ENCODE measurements at regions not wholly inside any gene's neighbourhood (a gene's known extent, or its start where the extent isn't known, plus 50 kb on each side); places are given as distances from the start of the nearest gene placed in this dataset.

- no peak for DNase-seq (ENCODE audit: low read depth in 2 of 3, low spot score in 2 of 3)
Measured at GRCh38 chr9:85268131-85268530, 473.6 kb downstream of the AGTPBP1 start.

DNA sequence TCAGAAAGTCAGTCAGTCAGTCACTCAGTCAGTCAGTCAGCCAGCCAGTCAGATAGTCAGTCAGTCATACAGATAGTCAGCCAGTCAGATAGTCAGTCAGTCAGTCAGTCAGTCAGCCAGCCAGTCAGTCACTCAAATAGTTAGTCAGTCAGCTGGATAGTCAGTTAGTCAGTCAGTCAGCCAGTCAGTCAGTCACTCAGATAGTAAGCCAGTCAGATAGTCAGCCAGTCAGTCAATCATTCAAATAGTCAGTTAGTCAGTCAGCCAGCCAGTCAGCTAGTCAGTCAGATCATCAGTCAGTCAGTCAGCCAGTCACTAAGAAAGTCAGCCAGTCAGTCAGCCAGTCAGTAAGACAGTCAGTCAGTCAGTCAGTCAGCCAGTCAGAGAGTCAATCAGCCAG, 477.1 kb downstream of the AGTPBP1 start:
- DNase-seq (ENCODE audit: low read depth in 2 of 3, low spot score in 2 of 3) = no peak

DNA sequence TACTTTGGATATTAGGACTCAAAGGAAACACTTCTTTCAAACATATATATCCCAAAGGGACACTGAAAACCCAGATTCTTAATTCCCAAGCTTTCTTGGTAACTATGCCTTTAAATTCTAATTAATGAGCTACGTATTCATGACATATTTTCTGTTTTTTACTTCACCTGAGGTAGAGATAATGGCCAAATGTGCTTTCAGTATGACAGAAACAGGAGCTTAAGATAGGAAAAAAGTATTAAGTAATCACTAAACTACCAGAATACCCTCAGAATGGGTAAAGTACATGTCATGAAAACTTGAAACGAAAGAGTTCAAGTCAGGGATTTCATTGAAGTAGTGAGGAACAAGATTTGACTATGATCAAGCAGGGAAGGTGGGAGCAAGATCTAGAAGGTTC, 478.5 kb downstream of the AGTPBP1 start:
- no peak for DNase-seq (ENCODE audit: low read depth in 2 of 3, low spot score in 2 of 3)

GRCh38 chr9:85262333-85262732, 479.4 kb downstream of the AGTPBP1 start:
- DNase-seq (ENCODE audit: low read depth in 2 of 3, low spot score in 2 of 3) = peak in 1 of 3 donors; percentile 22

- DNase-seq (ENCODE audit: low read depth in 2 of 3, low spot score in 2 of 3) = no peak
Measured at GRCh38 chr9:85260275-85260845, 481.4 kb downstream of the AGTPBP1 start.

- DNase-seq (ENCODE audit: low read depth in 2 of 3, low spot score in 2 of 3) = peak in 2 of 3 donors; percentile 46 to 63
Measured at GRCh38 chr9:85258823-85259370, 482.9 kb downstream of the AGTPBP1 start.

GRCh38 chr9:85258236-85258635, 483.5 kb downstream of the AGTPBP1 start:
- no peak for DNase-seq (ENCODE audit: low read depth in 2 of 3, low spot score in 2 of 3)

GRCh38 chr9:85249313-85249621, 492.5 kb downstream of the AGTPBP1 start:
- DNase-seq (ENCODE audit: low read depth in 2 of 3, low spot score in 2 of 3) = no peak

DNA sequence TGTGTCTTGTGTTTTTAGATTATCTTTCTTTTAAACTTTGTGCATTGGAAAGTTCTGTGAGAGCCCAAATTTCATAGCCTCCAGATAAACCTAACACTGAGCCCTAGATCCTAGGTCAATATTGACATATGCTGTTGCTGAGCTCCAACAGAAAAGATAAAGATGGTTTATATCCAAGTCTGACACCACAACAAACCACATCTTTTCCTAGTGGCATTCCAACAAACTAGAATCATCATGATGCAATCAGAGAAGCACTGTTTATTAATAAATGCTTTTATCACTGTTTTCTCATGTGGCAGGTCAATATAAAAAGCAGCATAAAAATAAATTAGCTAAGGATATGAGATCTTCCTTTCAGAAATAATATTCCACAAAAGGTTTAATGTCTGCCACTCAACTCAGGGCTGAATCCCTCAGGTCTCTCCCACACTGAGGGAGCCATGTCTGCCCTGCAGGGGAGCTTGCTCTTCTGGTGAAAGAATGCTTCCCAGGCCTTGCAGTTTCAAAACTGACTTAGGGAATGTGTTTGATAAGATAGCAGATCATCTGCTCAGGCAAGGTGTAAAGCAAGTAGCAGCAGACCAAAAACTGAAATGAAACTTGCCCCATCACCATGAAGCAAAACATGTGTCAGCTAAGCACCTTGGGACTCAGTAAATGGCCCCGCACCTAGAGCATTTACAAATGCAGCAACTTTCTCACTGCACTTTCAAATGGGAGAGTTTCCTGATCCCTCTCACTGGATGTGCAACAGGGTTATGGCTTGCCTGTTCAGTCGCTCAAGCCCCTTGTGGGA, 493.0 kb downstream of the AGTPBP1 start:
- DNase-seq (ENCODE audit: low read depth in 2 of 3, low spot score in 2 of 3) = no peak

DNA sequence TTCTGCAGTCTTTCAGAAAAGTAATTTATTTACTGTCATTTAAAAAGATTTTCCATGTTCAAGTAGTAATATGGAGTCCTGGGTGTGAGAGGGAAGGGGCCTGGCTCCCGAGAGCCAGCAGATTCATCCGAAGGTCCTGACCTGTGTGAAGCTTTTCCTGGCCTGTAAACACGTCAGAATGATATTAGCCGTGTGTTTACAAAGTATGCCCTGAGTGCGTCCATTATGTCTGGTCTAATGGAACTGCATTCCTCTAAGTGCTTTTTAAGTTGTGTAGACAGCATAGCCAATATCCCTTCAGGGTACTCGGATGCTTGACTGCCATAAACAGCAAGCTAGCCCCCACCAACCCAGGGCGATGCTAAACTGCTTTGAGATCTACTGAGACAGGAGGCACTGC, 495.2 kb downstream of the AGTPBP1 start:
- no peak for DNase-seq (ENCODE audit: low read depth in 2 of 3, low spot score in 2 of 3)

GRCh38 chr9:85244856-85245255, 496.9 kb downstream of the AGTPBP1 start:
- DNase-seq (ENCODE audit: low read depth in 2 of 3, low spot score in 2 of 3) = no peak

DNA sequence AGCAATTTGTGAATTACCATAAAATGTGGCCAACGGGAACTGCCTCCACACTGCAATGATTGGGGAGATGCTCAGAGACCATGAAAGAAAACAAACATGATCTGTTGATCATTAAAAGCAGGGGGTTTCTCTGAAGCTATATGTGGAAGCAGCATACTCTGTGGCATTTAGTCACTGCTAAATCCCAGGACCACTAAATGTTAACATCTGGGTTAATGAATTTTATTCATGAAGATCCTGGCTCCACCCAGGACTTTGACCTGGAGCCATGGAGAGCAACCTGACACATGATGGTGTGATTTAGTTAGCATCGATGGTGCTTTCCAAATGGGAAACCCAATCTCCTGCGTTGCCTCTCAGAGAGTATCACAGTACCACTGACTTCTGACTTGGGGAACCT, 497.8 kb downstream of the AGTPBP1 start:
- no peak for DNase-seq (ENCODE audit: low read depth in 2 of 3, low spot score in 2 of 3)

- DNase-seq (ENCODE audit: low read depth in 2 of 3, low spot score in 2 of 3) = no peak
Measured at GRCh38 chr9:85237478-85237877, 504.3 kb downstream of the AGTPBP1 start.

GRCh38 chr9:85230081-85230480, 511.7 kb downstream of the AGTPBP1 start:
- no peak for DNase-seq (ENCODE audit: low read depth in 2 of 3, low spot score in 2 of 3)

- no peak for DNase-seq (ENCODE audit: low read depth in 2 of 3, low spot score in 2 of 3)
Measured at GRCh38 chr9:85228111-85228855, 513.5 kb downstream of the AGTPBP1 start.

DNA sequence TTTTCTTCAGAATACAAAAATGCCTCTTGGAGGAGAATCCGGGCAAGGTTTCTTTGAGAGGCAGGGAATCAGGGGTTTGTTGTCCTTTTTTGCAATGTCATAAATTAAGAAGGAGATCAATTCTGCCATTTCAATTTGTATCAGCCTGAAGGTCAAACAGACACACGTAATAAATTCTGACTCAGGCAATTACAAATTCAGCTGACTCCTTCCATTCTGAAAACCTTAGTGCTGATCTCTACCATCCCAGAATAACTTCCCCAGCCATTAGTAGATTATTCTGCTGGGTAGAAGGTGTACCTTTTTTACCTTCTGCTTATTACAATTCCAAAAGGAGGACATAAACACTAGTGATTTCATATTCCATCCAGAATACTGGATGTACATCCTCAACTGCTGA, 516.6 kb downstream of the AGTPBP1 start:
- DNase-seq (ENCODE audit: low read depth in 2 of 3, low spot score in 2 of 3) = no peak

DNA sequence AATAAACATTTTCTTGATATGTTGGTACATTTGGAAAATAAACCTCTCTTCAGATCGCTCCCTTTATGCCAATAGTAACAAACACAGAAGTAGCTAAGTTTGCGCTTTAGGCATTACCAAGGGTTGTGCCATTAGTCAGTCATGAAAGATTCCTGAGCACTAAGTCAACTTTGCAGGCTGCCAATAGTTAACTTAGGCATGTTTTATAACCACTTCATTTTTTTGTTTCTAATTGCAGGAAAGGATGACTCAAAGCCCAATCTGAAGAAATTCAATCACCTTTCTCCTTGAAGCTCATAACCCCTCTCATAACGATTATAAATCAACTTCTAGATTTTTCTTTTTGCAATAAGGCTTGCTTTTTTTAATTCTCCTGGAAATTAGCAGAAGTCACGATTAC, 517.0 kb downstream of the AGTPBP1 start:
- no peak for DNase-seq (ENCODE audit: low read depth in 2 of 3, low spot score in 2 of 3)

DNA sequence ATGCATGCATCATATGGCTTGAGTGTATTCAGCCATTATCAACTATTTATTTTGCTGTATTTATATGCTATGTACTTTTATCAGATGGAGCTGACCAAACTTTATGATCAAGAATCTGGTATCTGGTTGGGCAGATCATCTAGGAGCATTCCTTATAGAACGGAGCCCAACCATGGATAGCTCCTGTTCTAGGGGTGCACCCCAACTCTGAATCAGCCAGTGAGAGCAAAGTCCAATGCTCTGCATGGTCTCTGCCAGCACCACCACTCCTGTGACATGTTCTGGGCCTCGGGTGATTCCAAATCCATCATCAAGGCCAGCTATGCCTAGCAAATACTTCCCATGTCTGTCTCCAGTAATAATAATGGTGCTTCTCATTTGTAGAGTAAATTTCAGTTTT, 517.5 kb downstream of the AGTPBP1 start:
- DNase-seq (ENCODE audit: low read depth in 2 of 3, low spot score in 2 of 3) = no peak

GRCh38 chr9:85223506-85224125, 518.1 kb downstream of the AGTPBP1 start:
- no peak for DNase-seq (ENCODE audit: low read depth in 2 of 3, low spot score in 2 of 3)

DNA sequence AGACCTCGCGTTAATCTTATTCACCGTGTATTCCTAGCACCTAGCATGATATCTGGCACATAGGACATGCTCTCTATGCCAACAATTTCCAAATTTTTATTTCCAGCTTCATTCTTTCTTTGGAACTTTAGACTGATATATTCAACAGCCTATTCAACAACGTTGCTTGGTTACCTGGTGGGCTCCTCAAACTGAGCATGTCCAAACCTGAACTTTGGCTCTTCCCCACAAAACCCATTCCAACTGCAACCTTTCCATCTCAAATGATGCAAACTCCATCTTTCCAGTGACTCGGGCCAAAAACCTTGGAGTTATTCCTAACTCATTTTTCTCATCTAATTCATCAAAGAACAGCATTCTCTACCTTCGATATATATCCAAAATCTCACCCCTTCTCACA, 525.2 kb downstream of the AGTPBP1 start:
- no peak for DNase-seq (ENCODE audit: low read depth in 2 of 3, low spot score in 2 of 3)

DNA sequence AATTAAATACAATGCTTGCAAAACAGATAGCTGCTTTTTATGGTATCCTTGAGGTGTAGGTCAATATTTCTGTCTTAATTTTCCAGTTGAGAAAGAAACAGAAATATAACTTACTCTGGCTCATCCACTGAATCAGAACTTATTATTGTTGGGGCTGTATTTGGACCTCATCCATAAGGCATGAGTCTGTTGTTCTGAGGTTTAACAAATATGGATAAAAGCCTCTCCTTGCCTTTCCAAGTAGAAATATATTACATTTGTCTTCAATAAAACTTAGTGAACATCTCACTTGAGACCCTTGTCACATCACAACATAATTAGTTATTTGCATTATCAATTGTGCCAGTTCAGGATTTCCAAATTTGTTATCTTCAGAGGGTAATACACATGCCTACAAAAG, 525.8 kb downstream of the AGTPBP1 start:
- no peak for DNase-seq (ENCODE audit: low read depth in 2 of 3, low spot score in 2 of 3)

Data from hematopoietic multipotent progenitor cell (in vitro differentiated cells).